ENCODE measurements at regions not wholly inside any gene's neighbourhood (a gene's known extent, or its start where the extent isn't known, plus 50 kb on each side); places are given as distances from the start of the nearest gene placed in this dataset.

GRCh38 chrX:118167361-118167760, 50.8 kb upstream of the KLHL13 start:
- Histone ChIP-seq H3K27me3 (ENCODE audit: control insufficient read depth, insufficient read depth, low read length) (no peaks in the 10 kb centered on the region), H3K4me3 (ENCODE audit: low read depth, low read length) (no peak overlapping the region), H3K36me3 (ENCODE audit: control insufficient read depth, insufficient read depth, low read length) (no peaks in the 10 kb centered on the region)
- no peak for TF ChIP-seq CTCF (IDR thresholded peaks at IDR 0.05; ENCODE audit: insufficient read depth, low read length, poor library complexity, severe bottlenecking)
- no peak for DNase-seq (ENCODE audit: low read depth)

- no peak for TF ChIP-seq CTCF (IDR thresholded peaks at IDR 0.05; ENCODE audit: insufficient read depth, low read length, poor library complexity, severe bottlenecking)
- Histone ChIP-seq H3K36me3 (ENCODE audit: control insufficient read depth, insufficient read depth, low read length) (no peaks in the 10 kb centered on the region), H3K4me3 (ENCODE audit: low read depth, low read length) (no peak overlapping the region), H3K27me3 (ENCODE audit: control insufficient read depth, insufficient read depth, low read length) (no peaks in the 10 kb centered on the region)
- no peak for DNase-seq (ENCODE audit: low read depth)
Observed at GRCh38 chrX:118171356-118171755, 54.7 kb upstream of the KLHL13 start.

GRCh38 chrX:118174516-118175098, 58.0 kb upstream of the KLHL13 start:
- TF ChIP-seq CTCF (IDR thresholded peaks at IDR 0.05; ENCODE audit: insufficient read depth, low read length, poor library complexity, severe bottlenecking) = no peak
- Histone ChIP-seq H3K36me3 (ENCODE audit: control insufficient read depth, insufficient read depth, low read length) (no peaks in the 10 kb centered on the region), H3K4me3 (ENCODE audit: low read depth, low read length) (no peak overlapping the region), H3K27me3 (ENCODE audit: control insufficient read depth, insufficient read depth, low read length) (no peaks in the 10 kb centered on the region)
- DNase-seq (ENCODE audit: low read depth) = no peak

- TF ChIP-seq CTCF (IDR thresholded peaks at IDR 0.05; ENCODE audit: insufficient read depth, low read length, poor library complexity, severe bottlenecking) = no peak
- H3K4me3 ChIP-seq (ENCODE audit: low read depth, low read length) = no peak overlapping the region
- no peak for DNase-seq (ENCODE audit: low read depth)
Observed at GRCh38 chrX:118177708-118178107, 61.1 kb upstream of the KLHL13 start.

GRCh38 chrX:118178450-118178849, 61.8 kb upstream of the KLHL13 start:
- no peak for TF ChIP-seq CTCF (IDR thresholded peaks at IDR 0.05; ENCODE audit: insufficient read depth, low read length, poor library complexity, severe bottlenecking)
- no peak for DNase-seq (ENCODE audit: low read depth)
- no peak overlapping the region for H3K4me3 ChIP-seq (ENCODE audit: low read depth, low read length)
- H3K36me3 ChIP-seq (ENCODE audit: control insufficient read depth, insufficient read depth, low read length) = no peaks in the 10 kb centered on the region
- H3K27me3 ChIP-seq (ENCODE audit: control insufficient read depth, insufficient read depth, low read length) = no peaks in the 10 kb centered on the region

More at GRCh38 chrX:118177708-118178107, 61.1 kb upstream of the KLHL13 start:
- H3K36me3 ChIP-seq (ENCODE audit: control insufficient read depth, insufficient read depth, low read length) = no peaks in the 10 kb centered on the region
- H3K27me3 ChIP-seq (ENCODE audit: control insufficient read depth, insufficient read depth, low read length) = no peaks in the 10 kb centered on the region

GRCh38 chrX:118179161-118179560, 62.6 kb upstream of the KLHL13 start:
- H3K36me3 ChIP-seq (ENCODE audit: control insufficient read depth, insufficient read depth, low read length) = no peaks in the 10 kb centered on the region
- no peak for TF ChIP-seq CTCF (IDR thresholded peaks at IDR 0.05; ENCODE audit: insufficient read depth, low read length, poor library complexity, severe bottlenecking)
- no peaks in the 10 kb centered on the region for H3K27me3 ChIP-seq (ENCODE audit: control insufficient read depth, insufficient read depth, low read length)
- no peak for DNase-seq (ENCODE audit: low read depth)
- no peak overlapping the region for H3K4me3 ChIP-seq (ENCODE audit: low read depth, low read length)

Measured in kidney epithelial cell (primary cell).